ENCODE measurements at regions not wholly inside any gene's neighbourhood (a gene's known extent, or its start where the extent isn't known, plus 50 kb on each side); places are given as distances from the start of the nearest gene placed in this dataset.

- no peak for DNase-seq
Observed at GRCh38 chr14:95466506-95466905, 49.9 kb downstream of the SYNE3 start.

GRCh38 chr14:95465936-95466335 lies 50.5 kb downstream of the SYNE3 start:
- DNase-seq = no peak

- DNase-seq = no peak
Observed at GRCh38 chr14:95465358-95465757, 51.1 kb downstream of the SYNE3 start.

- no peak for DNase-seq
Observed at GRCh38 chr14:95464514-95464913, 51.9 kb downstream of the SYNE3 start.

DNA sequence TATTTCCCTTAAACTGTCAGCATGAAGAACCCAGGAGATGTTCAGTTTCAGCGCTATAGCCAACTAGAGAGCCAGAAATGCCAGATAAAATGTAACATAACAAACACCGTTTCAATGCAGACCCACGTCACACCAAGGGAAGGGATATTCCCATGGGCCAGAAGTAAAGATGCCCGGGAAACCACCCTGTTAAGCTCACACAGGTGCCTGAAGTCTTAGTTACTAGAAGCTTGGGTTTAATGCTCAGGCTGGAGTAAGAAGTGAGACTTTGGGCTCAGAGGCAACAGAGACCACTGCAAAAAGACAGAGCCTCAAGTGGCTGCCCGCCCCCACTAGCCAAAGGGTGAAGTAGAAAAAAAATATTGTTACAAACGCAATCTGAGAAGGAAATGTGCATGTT lies 52.3 kb downstream of the SYNE3 start:
- DNase-seq = no peak

- DNase-seq = no peak
Observed at GRCh38 chr14:95463171-95463901, 53.1 kb downstream of the SYNE3 start.

DNA sequence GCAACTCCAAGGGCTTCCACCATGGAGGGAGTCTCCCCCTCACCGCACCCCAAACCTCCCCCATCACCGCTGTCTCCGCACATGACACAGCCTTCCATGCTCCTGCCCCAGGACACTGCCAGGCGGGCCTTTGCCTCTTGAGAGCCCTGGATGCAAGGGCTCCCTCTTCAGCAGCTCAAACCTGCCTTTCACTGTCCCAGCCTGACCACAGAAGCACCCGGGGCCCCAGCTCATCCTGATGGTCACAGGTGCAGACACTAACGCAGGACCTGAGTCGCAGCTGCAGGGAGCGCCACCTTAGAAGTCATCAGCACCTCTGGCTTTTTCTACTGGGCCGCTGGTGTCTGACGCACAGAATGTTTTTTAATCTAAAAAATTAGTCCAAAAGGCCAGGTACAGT lies 54.0 kb downstream of the SYNE3 start:
- no peak for DNase-seq

DNA sequence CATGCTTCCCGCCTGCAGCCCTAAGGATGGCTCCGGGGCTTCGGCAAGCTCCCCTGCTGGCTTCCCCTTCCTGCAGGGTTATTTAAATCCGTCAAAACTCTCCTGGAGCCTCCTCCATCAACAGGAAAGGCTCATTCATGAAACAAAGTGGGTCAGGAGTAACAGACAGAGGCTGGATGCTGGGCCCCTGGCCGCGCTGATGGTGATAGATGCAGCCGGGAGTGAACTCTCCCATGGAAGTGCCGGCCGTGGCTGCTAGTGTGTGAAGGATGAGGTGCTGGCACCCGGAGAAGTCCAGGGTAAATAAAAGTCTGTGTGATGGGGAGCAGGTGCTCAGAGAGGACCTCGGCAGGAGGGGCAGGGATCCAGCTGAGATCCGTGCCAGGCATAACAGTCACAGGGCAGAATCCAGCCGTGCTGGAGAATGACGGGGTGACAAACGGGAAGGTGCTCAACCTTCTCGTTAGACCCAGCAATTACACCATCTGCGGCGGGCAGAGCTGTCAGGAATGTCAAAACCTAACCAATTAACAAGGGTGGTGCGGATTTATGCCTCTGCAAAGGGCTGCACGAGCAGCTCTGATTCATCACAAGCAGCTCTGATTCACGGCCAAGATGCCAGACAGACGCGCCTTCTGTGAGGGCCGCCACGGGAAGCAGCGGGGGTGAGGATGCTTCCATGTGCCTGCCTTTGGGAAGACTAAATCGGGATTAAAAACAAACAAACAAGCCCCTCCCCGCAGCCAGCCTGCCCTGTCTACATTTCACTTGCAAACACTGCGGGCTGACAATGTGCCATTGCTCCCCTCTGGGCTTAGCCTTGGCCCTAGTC lies 55.6 kb downstream of the SYNE3 start:
- no peak for DNase-seq

GRCh38 chr14:95458906-95459305 lies 57.5 kb downstream of the SYNE3 start:
- no peak for DNase-seq

DNA sequence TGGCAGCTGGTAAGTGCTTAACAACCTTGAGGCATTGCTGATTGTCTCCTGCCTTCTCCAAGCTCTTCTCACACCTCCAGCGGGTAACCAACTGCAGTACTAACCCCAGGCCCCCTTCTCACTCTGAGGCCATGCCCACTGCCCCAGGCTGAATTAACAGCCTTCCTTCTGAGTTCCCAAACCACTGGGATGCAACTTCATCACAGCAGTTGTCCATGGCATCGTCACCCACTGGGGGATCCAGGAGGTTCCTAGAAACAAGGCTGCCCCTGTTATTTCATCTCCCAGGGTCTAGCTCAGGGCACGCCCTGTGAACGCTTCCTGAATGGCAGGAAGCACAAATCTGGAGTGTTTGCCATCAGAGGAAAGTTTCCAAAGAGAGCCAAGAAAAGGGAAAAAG lies 58.0 kb downstream of the SYNE3 start:
- DNase-seq = no peak

GRCh38 chr14:95456281-95456680 lies 60.2 kb downstream of the SYNE3 start:
- DNase-seq = no peak

GRCh38 chr14:95455246-95455645 lies 61.2 kb downstream of the SYNE3 start:
- no peak for DNase-seq

DNA sequence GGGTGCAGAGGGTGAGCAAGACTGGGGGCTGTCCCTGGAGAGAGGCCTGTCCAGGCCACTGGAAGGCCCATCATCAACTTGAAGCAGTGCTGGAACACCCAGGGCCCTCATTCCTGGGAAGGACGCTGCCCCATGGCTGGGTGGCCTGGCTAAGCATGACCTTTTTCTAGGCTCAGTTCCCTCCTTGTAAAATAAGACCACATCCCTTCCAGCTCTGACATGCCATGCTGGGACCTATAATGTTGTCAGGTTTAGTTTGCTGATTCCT lies 62.8 kb downstream of the SYNE3 start:
- no peak for DNase-seq

DNA sequence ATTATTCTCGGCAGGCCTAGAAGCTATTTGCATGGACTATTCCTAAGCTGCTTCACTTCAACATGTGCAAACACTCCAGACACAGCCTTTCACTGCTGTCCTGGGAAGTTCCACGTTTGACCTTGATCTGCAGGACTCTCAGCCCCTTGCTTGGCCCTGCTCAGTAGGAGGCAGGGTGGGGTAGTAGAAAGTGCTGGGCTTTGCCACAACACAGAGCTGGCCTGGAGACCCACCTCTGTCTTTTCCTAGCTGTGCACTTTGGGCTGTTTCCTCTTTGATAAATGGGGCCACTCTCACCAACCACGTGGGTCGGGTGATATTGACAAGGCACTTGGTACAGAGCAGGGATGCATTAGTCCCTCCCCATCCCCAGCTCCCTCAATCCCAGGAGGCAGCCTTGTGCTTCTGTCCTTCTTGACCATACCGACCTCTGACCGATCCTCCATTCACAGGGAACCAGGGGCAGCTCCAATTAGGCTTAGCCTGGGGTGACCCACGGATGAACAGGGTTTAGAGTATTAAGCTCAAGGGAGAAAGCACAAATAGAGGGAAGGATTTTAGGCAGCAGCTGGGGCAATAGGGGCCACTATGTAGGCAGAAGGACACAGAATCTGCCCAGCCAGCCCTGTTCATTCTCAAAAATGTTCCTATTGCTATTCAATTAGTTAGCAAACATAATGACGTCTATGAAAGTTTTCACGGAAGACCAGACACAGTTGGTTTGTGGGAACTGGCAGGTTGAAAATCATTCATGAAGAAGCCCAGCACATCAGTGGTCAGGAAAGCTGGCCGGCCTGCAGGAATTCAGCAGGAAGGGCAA lies 63.3 kb downstream of the SYNE3 start:
- DNase-seq = no peak

DNA sequence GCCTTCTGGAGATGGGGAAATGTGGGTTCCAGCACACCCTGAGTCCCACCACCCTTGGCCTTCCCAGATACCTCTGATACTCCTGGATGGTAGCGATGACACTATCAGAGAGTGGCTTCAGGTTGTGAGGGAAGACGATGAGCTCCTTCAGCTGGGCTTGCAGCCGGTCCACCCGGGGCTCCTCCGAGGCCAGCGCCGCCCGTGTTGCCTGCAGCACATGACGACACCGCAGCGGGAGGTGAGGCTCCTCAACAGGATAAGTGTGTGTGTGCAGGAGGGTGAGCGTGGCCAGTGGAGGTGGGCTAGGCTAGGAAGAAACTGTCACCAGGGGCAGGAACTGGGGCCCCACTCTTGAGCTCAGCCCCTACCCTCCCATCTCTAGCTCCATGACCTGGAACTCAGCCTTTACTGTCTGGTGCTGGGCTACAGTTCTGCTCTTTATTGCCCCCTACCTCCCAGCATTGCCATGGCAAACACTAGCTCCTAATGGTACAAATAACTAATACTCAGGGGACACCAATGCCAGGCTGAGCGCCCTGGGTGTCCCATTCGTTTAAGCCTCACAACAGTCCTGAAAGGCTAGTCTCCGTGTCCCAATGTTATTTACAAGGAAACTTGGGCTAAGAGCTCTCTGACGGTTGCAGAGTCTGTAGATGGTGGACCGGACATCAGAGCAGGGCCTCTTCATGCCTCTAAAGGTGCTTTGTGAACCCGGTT lies 64.1 kb downstream of the SYNE3 start:
- peak in 1 of 2 donors; percentile 2 for DNase-seq

- DNase-seq = no peak
Observed at GRCh38 chr14:95449131-95449530, 67.3 kb downstream of the SYNE3 start.

GRCh38 chr14:95446470-95446869 lies 70.0 kb downstream of the SYNE3 start:
- DNase-seq = no peak

- DNase-seq = no peak
Observed at GRCh38 chr14:95445676-95446075, 70.8 kb downstream of the SYNE3 start.

GRCh38 chr14:95445161-95445560 lies 71.3 kb downstream of the SYNE3 start:
- DNase-seq = no peak

GRCh38 chr14:95444132-95445129 lies 72.0 kb downstream of the SYNE3 start:
- no peak for DNase-seq

DNA sequence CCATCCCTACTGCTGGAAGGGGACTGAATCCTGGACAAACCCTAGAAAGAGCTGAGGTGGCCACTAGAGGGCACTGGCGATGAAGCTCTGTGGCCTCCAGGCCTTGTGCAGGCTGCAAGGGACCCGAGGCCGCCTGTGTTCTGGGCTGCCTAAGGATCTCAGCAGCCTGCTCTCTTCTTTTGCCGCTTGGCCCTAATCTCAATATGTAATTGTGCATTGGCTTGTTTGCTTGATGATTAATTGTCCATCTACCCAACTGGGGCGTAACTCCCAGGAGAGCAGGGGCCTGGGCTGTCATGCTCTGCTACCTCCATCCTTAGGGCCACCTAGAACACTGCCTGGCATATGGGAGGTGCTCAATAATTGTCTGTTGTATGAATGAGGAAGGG lies 73.8 kb downstream of the SYNE3 start:
- peak; percentile 67 to 78 for DNase-seq

Data from inflammatory macrophage (primary cell).